Jurkat, Clone E6-1 (cell line): ENCODE measurements at regions not wholly inside any gene's neighbourhood (a gene's known extent, or its start where the extent isn't known, plus 50 kb on each side); places are given as distances from the start of the nearest gene placed in this dataset.

Source experiments
- DNase-seq: peaks from one replicate; pipeline ENCODE4 v3.0.0-alpha.2; 2011; ENCODE audit warnings: low read depth, low spot score
- H3K4me3 ChIP-seq: 2 replicates; pipeline ENCODE4 v1.5.1; 2011; ENCODE audit warnings: mild to moderate bottlenecking, low read length, control low read depth, moderate library complexity

DNA sequence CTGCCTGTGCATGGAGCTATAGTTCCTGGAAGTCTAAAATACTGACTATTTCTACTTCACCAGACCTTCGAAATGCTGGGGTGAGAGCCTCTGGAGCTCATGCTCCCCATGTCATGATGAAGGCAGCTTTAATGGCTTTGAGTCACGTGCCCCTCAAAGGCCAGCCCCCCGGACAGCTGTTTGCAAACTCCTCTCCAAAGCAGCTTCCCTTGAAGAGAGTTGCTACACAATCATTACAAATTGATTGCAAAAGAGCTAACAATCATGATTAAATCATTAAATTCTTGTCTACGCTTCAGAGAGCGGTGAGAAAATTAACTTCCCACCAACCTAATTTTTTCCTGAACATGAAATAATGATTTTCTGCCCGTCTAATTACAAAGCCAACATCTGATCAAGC is 134.8 kb upstream of the IRX6 start:
- DNase-seq: no peak
- H3K4me3 ChIP-seq: no peak overlapping the region

DNA sequence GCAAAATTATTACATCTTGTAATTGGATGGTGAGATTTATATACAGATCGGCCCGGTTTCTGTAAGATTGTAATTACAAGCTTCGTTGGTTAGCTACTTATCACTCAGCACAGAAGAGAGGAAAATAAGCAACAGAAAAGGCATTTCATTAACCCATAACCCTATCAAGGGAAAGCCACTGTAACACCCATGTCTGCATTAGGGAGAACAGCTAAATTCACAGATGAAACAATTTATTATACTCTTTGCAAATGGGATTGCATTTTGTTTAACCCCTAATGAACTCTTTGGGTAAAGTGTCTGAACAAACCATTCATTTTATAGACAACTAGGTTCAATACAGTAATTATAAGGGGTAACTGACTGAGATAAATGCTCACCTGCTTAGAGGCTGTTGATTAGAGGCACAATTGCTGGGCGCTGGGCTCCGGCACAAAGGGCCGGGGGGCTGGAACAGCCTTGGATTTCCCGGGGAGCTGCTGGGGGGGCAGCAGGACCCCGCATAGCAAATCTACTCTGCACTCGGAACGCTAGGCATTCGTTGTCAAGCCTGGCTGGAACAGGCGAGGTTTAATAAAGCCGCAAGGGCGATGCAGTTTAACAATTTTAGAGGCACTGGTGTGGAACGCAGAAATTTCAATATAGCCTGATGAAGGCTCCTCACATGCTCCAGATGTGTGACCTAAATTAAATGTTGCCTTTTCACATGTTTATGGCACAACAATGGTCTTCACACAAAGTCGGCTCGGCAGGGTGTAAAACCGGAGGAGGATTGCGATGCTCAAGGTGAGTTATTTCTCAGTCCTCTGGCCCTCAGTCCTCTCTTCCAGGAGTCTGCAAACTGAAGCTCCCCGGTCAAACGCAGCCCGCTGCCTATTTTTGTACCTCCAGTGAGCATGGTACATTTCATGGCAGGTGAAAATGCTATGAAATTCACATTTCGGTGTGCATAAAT is 134.0 kb upstream of the IRX6 start:
- DNase-seq: no peak
- no peak overlapping the region for H3K4me3 ChIP-seq

DNA sequence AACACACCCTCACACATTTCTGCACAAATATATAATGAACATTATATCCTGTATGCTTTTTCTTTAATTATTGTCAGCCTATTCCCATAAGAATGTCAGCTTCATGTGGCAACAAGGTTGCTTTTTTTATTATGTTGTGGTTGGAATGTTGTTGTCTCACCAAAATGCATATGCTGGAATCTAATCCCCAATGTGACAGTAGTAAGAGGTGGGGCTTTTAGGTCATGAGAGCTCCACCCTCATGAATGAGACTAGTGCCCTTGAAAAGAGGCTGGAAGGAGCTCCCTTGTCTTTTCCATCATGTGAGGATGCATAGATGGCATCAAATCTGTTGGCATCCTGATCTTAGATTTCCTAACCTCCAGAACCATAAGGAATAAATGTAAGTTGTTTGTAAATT is 131.3 kb upstream of the IRX6 start:
- no peak overlapping the region for H3K4me3 ChIP-seq
- no peak for DNase-seq

DNA sequence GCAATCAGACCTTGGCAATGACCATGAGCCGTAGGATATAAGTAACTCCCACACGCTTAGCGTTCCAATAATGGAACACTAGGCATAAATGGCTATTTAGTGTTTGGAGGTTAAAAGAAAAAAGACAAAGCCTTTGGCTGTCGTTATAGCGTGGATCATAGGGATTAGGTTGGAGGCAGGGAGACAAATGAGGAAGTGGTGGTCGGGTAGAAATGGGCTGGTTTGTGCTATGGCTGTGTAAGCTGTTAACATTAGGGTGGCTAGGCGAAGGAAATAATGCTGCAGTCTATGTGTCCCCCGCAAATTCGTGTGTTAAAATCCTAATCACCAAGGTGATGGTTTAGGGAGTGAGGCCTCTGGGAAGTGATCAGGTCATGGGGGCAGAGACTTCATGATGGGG is 120.4 kb upstream of the IRX6 start:
- DNase-seq: no peak
- H3K4me3 ChIP-seq: no peak overlapping the region

DNA sequence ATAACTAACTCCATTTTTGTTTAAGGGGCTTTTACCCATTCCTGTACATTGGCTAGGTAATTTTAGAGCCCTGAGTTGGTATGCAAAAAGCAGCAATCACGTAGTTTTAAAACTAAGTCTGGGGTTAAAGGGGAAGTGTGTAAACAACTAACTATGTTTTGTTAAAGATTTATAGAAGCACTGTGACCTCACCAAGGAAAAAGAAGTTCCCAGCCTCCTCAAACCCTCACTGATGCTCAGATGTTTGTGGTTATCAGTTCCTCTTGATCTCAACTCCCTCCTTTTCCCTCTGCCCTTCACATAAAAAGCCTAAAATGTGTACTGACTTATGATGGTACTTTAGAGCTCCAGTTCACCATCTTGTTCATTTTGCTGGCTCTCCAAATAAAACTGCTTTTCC is 119.9 kb upstream of the IRX6 start:
- no peak overlapping the region for H3K4me3 ChIP-seq
- peak; percentile 19 for DNase-seq

DNA sequence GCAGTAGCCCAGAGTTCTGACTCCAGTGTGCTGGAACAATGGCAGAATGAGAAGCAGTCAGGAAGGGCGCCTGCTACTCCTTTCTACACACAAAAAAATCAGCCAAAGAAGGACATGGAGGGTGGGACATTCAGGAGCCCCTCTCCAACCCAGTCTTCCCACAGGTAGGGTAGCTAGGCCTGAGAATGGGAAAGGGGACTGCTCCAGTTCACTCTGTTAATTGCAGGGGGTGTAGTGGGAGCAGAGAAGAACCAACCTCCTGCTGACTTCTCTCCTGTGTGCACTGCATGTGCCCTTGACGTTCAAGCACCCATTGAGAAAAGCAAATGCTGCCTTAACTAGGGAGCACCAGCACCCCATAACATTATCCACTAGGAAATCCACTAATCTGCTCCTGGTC is 119.1 kb upstream of the IRX6 start:
- DNase-seq: no peak
- no peak overlapping the region for H3K4me3 ChIP-seq

DNA sequence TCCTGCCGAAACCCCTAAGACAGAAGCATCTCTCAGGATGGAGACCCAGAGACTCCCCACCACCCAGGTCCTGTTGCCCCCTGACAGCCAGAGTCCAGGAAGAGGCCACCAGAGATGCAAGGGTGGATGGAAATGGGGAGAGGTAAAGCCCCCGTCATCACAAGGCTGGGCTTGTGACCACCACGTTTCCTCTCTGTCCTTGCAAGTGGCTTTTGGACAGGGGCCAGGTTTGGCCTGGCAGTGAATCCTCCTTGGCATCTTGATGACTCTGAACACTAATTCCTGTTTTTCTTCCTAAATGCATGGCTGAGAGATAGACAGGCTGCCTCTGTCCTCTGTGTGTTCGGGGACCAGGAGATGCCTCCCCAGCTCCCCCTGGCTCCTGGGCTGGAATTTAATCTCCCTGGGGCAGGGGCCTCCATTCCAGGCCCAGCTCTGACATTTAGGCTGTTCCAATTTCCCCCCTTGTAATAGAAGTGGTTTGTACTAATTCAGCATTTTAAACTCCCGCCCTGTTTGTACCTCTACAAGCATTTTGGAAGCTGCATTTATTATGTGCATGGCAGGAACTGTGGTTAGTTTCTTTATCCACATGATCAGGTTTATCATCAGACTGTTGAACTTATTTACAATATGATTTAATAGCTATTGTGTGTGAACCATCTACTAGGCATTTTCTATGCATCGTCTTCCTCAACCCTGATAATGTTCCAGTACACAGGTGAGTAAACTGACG is 116.1 kb upstream of the IRX6 start:
- no peak for DNase-seq
- no peak overlapping the region for H3K4me3 ChIP-seq

DNA sequence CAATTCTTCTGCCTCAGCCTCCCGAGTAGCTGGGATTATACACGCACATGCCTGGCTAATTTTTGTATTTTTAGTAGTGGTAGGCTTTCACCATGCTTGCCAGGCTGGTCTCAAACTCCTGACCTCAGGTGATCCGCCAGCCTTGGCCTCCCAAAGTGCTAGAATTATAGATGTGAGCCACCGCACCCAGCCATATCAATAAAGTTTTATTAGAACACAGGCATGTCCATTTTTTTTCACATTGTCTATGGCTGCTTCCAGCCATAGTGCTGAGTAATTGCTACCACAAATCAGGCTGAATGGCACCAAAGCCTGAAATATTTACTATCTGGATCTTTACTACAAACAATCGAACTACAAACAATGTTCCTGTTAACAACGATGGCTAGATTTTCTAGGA is 114.4 kb upstream of the IRX6 start:
- H3K4me3 ChIP-seq: no peak overlapping the region

DNA sequence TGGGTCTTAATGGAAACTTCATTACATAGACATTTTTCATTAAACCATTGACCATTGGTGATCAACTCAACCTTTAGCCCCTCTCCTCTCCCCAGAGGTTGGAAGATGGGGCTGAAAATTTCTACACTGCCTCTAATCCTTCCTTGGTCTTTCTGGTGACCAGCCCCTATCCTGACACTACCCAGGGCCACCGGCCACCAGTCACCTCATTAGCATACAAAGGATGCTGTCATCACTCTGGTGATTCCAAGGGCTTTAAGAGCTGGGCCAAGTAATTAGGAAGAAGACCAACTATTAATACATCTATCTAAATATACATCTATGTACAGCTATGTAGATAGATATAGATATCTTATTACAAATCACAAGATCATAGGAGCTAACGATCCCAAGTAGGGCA is 111.2 kb upstream of the IRX6 start:
- H3K4me3 ChIP-seq: no peak overlapping the region
- DNase-seq: no peak

More for the DNA sequence above, 114.4 kb upstream of the IRX6 start:
- no peak for DNase-seq

DNA sequence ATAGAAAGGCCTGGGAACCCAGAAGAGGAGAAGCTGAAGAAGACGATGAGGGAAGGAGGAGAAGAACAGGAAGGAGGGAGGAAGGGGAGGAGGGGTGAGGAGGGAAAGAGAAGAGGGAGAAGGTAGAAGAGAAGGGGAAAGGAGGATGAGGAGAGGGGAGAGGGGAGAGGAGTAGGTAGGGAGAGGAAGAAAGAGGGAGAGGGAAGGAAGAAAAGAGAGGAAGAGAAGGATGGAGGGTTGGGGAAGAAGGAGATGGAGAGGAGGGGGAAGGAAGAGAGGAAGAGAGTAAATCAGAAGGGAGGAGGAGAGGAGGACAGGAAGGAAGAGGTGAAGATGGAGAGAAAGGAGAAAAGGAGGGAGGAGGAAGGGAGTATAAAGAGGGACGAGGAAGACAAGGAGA is 109.6 kb upstream of the IRX6 start:
- no peak overlapping the region for H3K4me3 ChIP-seq
- no peak for DNase-seq

DNA sequence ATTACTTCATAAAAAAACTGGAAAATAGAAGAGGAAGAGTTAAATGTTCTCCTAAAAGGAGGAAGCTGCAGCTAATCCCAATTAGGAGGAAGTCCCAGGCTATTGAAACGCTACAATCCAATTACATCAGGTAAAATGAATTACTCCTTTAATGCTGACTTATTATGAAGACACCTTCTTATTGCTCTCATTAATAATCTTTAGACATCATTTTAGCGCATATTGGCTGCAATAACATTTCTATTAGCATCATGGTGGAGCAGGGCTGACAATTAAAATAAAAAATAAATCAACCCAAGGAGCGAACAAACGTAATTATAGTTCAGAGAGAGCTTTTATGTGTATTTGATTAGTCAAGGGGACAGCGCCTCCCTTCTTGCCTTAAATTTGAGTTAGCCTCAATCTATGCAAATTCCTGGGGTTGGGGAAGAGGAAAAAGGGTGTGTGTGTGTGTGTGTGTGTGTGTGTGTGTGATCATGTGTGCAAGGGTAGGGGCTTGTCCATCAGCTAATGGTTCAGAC is 109.0 kb upstream of the IRX6 start:
- DNase-seq: no peak
- no peak overlapping the region for H3K4me3 ChIP-seq

DNA sequence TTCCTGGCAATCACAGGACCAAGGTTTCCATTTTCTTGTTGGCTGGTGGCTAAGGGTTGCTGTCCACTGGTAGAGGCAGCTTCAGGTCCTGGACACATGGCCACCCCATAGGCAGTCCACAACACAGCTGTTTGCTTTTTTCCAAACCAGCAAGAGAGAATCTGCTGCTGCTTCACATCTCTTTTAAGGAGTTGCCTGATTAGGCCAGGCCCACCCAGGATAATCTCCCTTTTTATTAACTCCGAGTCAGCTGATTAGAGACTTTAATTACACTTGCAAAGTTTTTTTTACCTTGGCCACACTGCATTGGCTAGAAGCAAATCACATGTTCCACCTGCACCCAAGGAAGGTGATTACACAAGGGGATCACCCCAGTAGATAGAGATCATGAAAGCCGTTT is 106.6 kb upstream of the IRX6 start:
- no peak overlapping the region for H3K4me3 ChIP-seq
- no peak for DNase-seq

DNA sequence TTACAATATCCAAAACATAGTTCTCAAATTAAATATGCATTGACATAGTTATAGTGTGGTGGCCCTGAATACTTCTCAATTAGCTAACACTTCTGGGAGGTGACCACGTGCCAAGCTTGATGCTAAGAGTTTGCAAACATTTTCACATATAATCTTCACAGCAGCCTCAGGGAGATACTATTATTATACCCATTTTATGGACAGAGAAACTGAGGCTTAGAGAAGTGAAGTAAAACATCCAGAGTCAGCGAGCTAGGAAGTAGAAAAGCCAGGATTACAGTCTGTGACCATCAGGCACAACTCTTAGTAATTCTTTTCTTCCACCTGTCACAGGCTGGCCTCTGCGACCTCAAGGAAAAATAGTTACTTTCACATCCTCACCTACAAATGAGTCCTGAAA is 102.2 kb upstream of the IRX6 start:
- DNase-seq: no peak
- no peak overlapping the region for H3K4me3 ChIP-seq

DNA sequence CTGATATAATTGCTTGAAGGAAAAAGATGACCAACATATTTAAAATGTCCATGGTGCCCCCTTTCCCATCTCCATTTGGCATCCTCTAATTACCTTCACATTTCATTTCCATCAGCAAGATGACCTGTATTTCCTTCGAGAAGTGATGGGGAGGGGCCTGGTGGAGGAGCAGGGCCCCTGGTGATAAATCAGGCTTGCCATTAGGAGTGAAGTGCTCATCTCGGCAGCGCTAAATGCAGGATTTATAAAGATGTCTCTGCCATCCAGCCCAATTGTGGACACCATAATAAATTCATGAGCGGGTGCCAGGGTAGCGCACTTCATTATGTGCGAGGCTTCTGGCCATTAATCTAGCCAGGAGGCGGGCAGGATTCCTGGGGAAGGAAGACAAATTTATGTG is 101.5 kb upstream of the IRX6 start:
- no peak overlapping the region for H3K4me3 ChIP-seq
- DNase-seq: no peak

DNA sequence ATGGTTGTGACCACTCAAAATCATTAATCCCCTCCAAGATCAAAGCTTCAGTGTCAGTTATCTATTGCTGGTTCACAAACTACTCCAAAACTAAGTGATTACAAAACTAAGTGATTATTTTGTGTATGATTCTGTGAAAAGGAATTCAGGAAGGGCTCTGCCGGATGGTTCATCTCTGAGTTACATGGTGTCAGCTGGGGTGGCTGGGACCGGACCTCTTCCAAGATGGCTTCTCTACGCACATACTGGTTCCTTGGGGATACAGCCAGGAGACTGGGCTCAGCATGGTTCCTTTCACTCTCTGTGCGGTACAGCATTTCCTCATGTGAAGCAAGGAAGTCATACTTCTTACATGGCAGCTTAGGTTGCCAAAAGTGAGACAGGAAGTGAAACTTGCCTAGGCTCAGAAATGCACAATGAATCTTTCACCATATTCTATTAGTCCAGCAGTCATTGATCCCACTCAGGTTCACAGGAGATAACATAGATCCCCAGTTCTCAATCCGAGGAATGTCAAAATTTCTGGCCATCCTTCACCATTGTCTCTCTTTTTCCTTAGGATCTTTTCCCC is 97.9 kb upstream of the IRX6 start:
- H3K4me3 ChIP-seq: no peak overlapping the region

DNA sequence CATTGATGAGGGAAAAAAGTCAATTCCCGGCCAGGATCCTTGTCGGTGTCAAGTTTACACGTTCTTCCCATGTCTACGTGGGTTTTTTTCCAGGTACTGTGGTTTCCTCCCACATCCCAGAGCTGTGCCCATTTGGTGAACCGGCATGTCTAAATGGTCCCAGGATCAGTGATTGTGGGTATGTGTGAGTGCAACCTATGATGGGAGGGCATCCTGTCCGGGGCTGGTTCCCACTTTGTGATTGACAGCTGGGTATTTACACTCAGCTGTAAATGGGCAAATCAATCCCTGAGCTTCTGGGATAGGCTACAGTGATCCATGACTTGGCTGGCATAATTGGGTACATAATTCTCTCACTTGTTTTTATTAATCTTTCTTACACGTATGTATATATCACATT is 91.2 kb upstream of the IRX6 start:
- no peak overlapping the region for H3K4me3 ChIP-seq
- DNase-seq: no peak

More for the DNA sequence above, 97.9 kb upstream of the IRX6 start:
- DNase-seq: no peak

DNA sequence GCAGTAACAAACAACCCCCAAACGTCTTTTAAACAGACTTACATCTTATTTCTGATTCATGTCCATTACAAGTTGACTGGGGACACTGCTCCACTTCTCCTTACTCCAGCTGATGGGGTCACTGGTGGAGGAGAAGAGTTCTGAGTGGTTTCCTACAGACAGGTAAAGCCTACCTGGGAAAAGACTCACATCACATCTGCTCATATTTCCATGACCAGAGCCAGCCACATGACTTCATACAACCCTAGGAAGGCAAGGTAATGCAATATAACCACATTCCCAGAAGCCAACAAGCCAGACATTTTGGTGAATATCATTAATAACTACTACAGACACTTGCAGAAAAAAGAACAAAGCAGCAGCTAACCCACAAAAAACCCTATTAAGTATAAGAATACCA is 90.5 kb upstream of the IRX6 start:
- H3K4me3 ChIP-seq: no peak overlapping the region

DNA sequence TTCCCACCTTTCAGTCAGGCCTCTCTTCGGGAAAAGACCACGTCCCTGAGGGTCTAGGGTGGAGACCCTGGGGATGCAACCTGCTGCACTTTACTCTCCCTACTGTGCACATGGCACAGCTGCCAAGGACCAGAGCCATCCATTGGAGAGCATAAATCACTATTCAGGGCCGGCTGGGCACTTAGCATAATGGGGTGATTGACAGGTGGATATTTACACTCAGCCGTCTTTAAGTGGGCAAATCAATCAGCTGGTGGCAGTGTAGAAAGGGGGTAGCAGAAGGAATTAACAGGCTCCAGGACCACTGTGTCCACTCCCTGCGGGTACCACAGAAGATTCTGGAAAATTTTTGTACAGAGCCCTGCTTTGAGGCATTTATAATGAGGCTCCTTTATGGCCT is 87.3 kb upstream of the IRX6 start:
- no peak for DNase-seq
- no peak overlapping the region for H3K4me3 ChIP-seq

More for the DNA sequence above, 90.5 kb upstream of the IRX6 start:
- no peak for DNase-seq

DNA sequence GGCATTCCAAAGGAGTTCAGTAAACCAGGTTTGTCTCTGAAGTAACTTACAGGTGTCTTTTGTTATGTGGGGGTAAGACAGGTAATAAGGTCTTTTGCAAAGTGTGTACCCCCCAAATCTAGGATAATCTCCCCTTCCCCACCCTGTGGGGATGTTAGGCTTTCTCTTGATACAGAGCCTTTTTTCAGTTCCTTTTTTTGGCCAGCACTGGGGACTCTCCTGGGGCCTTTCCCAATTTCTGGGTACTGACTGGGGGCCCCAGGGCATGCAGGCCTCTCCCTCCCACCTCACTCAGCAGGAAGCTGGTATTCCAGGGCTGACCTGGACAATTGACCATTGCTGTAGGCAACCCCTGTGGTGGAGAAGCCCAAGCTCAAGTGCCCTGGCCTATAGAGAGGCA is 84.3 kb upstream of the IRX6 start:
- no peak overlapping the region for H3K4me3 ChIP-seq
- DNase-seq: no peak

DNA sequence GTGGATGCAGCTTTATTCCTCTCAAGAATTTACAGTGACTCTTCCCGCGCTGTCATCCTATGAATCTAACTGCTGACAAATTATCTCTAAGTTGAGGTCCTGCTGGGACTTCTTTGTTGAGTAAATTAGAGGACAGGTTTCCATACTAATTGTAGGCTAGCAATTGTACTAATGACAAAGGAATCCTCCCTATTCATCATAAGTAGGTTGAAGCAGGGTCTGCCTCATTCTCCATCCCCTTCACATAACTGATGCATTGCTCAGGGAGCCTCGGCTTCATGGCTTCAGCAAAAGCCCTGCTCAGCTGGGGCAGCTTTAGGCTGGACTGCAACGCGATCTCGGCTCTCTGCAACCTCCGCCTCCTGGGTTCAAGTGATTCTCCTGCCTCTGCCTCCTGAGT is 83.1 kb upstream of the IRX6 start:
- H3K4me3 ChIP-seq: no peak overlapping the region
- DNase-seq: no peak
